HG03064 (cell line): ENCODE measurements at regions not wholly inside any gene's neighbourhood (a gene's known extent, or its start where the extent isn't known, plus 50 kb on each side); places are given as distances from the start of the nearest gene placed in this dataset.
A peak's percentile ranks its signal among the peaks of the same experiment; 100 is the strongest.

ENCODE experiments used
- ATAC-seq: cut with Tn5 transposase; IDR thresholded peaks from one replicate; pipeline ENCODE4 v1.9.1; 2021; ENCODE audit warnings: low read depth; ENCODE audit not compliant: unreplicated experiment

- no peak for ATAC-seq
Observed at GRCh38 chr2:176466918-176467452, 197.7 kb downstream of the MTX2 start.

DNA sequence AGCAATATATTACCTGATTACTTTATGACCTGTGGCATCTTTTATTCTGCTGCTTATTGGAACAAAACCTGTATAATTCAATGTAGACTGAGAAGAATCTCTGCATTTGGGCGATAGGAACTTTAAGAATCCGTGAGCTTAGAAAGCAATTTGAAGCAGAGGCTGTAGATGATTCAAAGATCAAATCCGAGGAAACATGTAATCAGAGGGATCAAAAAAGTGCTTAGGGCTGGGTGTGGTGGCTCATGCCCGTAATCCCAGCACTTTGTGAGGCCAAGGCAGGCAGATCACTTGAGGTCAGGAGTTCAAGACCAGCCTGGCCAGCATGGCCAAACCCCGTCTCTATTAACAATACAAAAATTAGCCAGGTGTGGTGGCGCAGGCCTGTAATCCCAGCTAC lies 198.4 kb downstream of the MTX2 start:
- no peak for ATAC-seq

GRCh38 chr2:176468457-176469113 lies 199.3 kb downstream of the MTX2 start:
- no peak for ATAC-seq

GRCh38 chr2:176470713-176471112 lies 201.5 kb downstream of the MTX2 start:
- ATAC-seq = no peak

DNA sequence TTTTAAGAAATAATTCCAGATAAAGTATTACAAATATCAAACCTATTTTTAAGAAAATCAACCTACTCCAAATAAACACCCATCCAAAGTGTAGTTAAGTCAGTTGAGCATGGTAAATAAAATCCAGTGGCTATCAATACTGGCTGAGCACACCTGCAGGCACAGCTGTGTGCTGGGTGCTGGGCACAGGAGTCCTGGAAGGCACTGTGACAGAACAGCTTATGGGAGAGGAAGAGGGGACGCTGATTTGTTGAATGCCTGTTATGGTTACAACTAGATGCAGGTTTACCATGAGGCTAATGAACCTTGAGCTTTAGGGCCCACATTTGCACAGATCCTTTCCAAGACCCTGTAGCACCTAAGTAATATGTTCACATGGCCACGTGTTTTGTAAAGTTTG lies 202.7 kb downstream of the MTX2 start:
- no peak for ATAC-seq

- peak; percentile 75 for ATAC-seq
Observed at GRCh38 chr2:176473177-176473576, 203.9 kb downstream of the MTX2 start.

DNA sequence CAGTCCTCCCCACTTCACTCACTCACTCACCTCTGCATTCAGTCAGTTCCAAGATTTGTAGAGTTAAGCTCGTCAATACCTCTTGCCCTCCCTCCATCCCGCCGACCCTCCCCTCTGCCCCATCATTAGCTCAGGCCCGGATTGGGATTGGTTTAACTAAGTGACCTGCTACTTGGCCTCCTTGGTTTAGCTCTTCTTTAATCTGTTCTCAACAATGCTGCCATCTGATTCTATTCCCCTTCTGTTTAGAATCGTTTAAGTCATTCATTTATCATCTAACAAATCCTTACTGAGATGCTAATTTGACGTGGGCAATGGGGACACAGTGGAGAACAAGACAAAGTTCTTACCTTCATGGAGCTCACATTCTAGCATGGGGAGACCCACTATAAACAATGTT lies 204.6 kb downstream of the MTX2 start:
- ATAC-seq = no peak

GRCh38 chr2:176477336-176477735 lies 208.1 kb downstream of the MTX2 start:
- no peak for ATAC-seq

DNA sequence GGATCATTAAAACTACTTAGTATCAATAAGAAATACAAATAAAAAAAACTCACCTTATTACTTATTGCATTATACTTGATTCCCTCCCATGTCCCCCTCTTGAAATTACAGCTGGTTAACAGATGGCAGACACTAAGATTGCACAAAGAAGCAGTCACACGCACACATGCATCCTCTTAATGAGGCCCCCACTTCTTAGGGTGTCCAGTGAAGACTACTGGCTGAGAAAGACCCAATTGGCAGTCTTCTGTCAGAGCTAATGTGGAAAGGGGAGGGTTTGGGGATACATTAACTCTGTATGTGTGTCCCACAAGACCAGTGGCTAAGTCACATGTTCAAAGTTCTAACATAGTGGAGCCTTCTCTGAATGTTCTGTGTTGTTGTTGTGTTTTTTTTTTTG lies 210.7 kb downstream of the MTX2 start:
- no peak for ATAC-seq

GRCh38 chr2:176482107-176482506 lies 212.9 kb downstream of the MTX2 start:
- ATAC-seq = no peak

- no peak for ATAC-seq
Observed at GRCh38 chr2:176483476-176483875, 214.2 kb downstream of the MTX2 start.

- no peak for ATAC-seq
Observed at GRCh38 chr2:176483901-176484568, 214.8 kb downstream of the MTX2 start.

DNA sequence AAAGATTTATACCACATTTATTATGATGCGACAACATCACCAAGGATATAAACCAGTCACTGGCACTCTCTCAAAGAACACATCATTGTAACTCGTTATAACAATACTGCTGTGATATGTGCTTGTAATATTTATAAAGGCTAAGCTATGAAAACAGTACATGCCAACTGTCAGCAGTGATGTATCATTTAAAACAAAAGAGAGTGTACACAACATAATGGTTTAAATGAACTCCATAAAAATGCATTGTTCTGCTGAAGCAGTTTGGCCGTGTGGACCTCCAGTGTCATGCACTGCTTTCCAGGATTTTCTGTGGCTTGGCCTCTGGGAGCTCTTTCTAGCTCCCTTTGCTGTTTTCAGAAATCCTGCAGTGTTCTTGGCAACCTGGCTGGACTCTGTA lies 215.6 kb downstream of the MTX2 start:
- ATAC-seq = no peak

DNA sequence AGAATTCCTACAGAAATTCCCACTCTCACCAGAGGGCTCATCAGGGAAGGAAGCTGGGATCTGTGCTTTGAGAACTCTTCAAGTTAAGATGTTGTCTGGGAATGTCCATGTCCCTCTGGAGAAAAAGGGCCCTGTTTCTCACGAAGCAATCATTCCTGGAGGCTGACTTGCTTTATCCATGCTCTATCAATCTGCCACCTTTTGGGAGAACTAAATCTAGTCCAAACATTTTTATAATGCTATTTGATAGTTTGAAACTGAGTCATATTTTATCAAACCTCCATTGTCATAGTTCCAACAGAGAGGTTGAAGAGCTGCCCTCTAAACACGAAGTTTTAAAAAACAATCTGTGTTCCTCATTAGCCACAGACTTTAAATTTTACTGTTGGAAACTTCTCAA lies 219.2 kb downstream of the MTX2 start:
- no peak for ATAC-seq

GRCh38 chr2:176490061-176490861 lies 221.0 kb downstream of the MTX2 start:
- ATAC-seq = no peak

DNA sequence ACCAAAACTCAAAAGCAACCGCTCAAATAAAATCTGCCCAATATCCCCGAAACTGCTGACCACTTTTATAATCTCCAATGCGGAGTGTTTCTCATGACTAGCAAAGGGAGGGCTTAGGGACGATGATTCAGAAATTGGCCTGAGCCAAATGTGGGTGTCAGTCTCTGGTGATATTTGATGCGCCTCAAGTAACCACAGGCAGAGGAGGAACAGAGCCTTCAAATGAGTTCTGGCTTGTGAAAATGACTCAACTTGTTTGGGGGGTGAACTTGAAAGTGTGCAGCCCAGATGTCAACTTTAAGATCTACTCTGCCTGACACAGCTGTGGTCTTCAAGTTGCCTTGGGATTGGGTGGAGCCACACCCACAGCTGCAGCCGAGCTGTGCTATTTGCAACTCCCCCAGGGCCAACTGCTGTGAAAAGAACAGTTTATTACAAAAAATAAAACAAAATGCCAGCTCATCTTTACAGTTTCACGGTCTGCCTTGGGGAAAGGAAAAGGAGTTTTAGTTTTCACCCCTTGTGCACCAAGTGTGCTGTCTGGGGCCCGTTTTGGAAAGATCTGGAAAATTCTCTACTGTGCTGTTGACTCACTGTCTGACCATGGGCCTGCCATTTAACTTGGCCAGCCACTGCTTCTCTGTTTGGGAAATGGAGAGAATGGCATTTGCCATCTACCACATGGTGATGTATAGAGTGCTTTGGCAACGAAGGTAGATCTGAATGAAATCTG lies 222.1 kb downstream of the MTX2 start:
- ATAC-seq = peak; percentile 89

DNA sequence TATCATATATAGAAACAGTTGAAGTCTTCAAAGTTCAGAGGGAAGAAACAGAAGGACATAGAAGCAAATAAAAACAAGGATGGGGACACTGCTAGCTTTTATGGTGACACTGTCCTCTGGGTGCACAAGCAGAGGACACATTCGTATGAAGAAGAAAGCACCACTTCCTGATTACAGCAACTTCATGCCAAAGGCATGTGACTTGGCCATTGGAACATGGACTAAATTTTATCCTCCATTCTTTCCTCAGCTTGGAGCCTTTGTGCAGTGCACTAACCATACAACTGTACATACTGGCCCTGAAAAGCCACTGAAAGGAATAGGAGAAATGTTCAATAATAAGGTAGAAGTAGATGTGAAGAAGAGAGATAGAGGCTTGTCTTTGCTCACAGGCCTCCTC lies 223.3 kb downstream of the MTX2 start:
- no peak for ATAC-seq

GRCh38 chr2:176493226-176493825 lies 224.1 kb downstream of the MTX2 start:
- ATAC-seq = no peak

- ATAC-seq = no peak
Observed at GRCh38 chr2:176493909-176494308, 224.7 kb downstream of the MTX2 start.

GRCh38 chr2:176494949-176495353 lies 225.7 kb downstream of the MTX2 start:
- no peak for ATAC-seq
